ENCODE measurements at regions not wholly inside any gene's neighbourhood (a gene's known extent, or its start where the extent isn't known, plus 50 kb on each side); places are given as distances from the start of the nearest gene placed in this dataset.
A peak's percentile ranks its signal among the peaks of the same experiment; 100 is the strongest.

GRCh38 chr6:95127261-95127660 is 450.1 kb upstream of the MANEA start:
- in situ Hi-C loops (cut with HindIII; ENCODE audit: low pct_ligation_motif_present, low sequenced_read_pairs): no loop called here
- Histone ChIP-seq H3K4me3 (ENCODE audit: low read depth, low read length) (no peak overlapping the region), H3K36me3 (replicated peaks) (no peaks in the 10 kb centered on the region), H3K27me3 (replicated peaks) (no peaks in the 10 kb centered on the region), H3K27ac (no peak overlapping the region)
- no peak for TF ChIP-seq CTCF (IDR thresholded peaks at IDR 0.05; ENCODE audit: low read depth, low read length, missing control alignments)
- no peak for DNase-seq

GRCh38 chr6:95128439-95128838 is 448.9 kb upstream of the MANEA start:
- Histone ChIP-seq H3K4me3 (ENCODE audit: low read depth, low read length) (no peak overlapping the region), H3K27ac (no peak overlapping the region)

GRCh38 chr6:95128947-95129346 is 448.4 kb upstream of the MANEA start:
- DNase-seq: no peak
- TF ChIP-seq CTCF (IDR thresholded peaks at IDR 0.05; ENCODE audit: low read depth, low read length, missing control alignments): no peak
- H3K36me3 ChIP-seq (replicated peaks): no peaks in the 10 kb centered on the region
- in situ Hi-C loops (cut with HindIII; ENCODE audit: low pct_ligation_motif_present, low sequenced_read_pairs): no loop called here
- H3K27ac ChIP-seq: no peak overlapping the region
- H3K27me3 ChIP-seq (replicated peaks): no peaks in the 10 kb centered on the region
- H3K4me3 ChIP-seq (ENCODE audit: low read depth, low read length): no peak overlapping the region

More at GRCh38 chr6:95128439-95128838, 448.9 kb upstream of the MANEA start:
- Histone ChIP-seq H3K27me3 (replicated peaks) (no peaks in the 10 kb centered on the region), H3K36me3 (replicated peaks) (no peaks in the 10 kb centered on the region)
- no peak for TF ChIP-seq CTCF (IDR thresholded peaks at IDR 0.05; ENCODE audit: low read depth, low read length, missing control alignments)
- in situ Hi-C loops (cut with HindIII; ENCODE audit: low pct_ligation_motif_present, low sequenced_read_pairs): no loop called here
- DNase-seq: no peak

GRCh38 chr6:95133578-95133977 is 443.8 kb upstream of the MANEA start:
- in situ Hi-C loops (cut with HindIII; ENCODE audit: low pct_ligation_motif_present, low sequenced_read_pairs): no loop called here
- Histone ChIP-seq H3K4me3 (ENCODE audit: low read depth, low read length) (no peak overlapping the region), H3K36me3 (replicated peaks) (no peaks in the 10 kb centered on the region), H3K27ac (no peak overlapping the region), H3K27me3 (replicated peaks) (no peaks in the 10 kb centered on the region)
- no peak for DNase-seq
- peak; percentile 15 for TF ChIP-seq CTCF (IDR thresholded peaks at IDR 0.05; ENCODE audit: low read depth, low read length, missing control alignments)

GRCh38 chr6:95135182-95135581 is 442.2 kb upstream of the MANEA start:
- Histone ChIP-seq H3K36me3 (replicated peaks) (no peaks in the 10 kb centered on the region), H3K27ac (no peak overlapping the region), H3K27me3 (replicated peaks) (no peaks in the 10 kb centered on the region), H3K4me3 (ENCODE audit: low read depth, low read length) (no peak overlapping the region)
- in situ Hi-C loops (cut with HindIII; ENCODE audit: low pct_ligation_motif_present, low sequenced_read_pairs): no loop called here
- no peak for DNase-seq
- TF ChIP-seq CTCF (IDR thresholded peaks at IDR 0.05; ENCODE audit: low read depth, low read length, missing control alignments): no peak

- no peak for DNase-seq
- no peak overlapping the region for H3K4me3 ChIP-seq (ENCODE audit: low read depth, low read length)
- in situ Hi-C loops (cut with HindIII; ENCODE audit: low pct_ligation_motif_present, low sequenced_read_pairs): no loop called here
- H3K27me3 ChIP-seq (replicated peaks): no peaks in the 10 kb centered on the region
- TF ChIP-seq CTCF (IDR thresholded peaks at IDR 0.05; ENCODE audit: low read depth, low read length, missing control alignments): no peak
- H3K36me3 ChIP-seq (replicated peaks): no peaks in the 10 kb centered on the region
- no peak overlapping the region for H3K27ac ChIP-seq
Observed at GRCh38 chr6:95142101-95142500, 435.2 kb upstream of the MANEA start.
